Cerebellar nuclear complex (tissue), 1 donor: ENCODE measurements at regions not wholly inside any gene's neighbourhood (a gene's known extent, or its start where the extent isn't known, plus 50 kb on each side); places are given as distances from the start of the nearest gene placed in this dataset.

Experiments
- DNase-seq, 2 experiments: peaks; one replicate each; lab custom pipeline; 2025; lab: John Stamatoyannopoulos, UW

GRCh38 chr5:125006011-125006685 is 259.7 kb upstream of the ZNF608 start:
- no peak for DNase-seq

- no peak for DNase-seq
Observed at GRCh38 chr5:125010356-125010755, 263.9 kb upstream of the ZNF608 start.

DNA sequence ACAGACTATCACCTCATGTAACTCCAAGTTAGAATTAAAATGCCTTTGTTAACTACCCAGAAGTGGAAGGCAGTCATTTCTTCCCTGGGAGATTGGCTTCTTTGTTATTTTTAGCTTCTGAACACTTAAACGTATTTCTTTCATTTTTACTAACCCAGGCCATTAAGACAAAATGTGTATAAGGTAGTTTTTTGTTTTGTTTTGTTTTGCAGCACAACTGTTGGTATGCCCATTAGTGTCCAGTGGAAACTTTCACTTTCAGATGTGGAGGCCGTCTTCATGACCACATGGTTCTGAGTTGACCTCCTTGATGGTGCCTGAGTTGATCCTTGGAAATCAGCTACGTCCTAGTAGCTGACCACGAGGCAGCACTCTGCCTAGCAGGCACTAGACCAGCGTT is 264.6 kb upstream of the ZNF608 start:
- no peak for DNase-seq

DNA sequence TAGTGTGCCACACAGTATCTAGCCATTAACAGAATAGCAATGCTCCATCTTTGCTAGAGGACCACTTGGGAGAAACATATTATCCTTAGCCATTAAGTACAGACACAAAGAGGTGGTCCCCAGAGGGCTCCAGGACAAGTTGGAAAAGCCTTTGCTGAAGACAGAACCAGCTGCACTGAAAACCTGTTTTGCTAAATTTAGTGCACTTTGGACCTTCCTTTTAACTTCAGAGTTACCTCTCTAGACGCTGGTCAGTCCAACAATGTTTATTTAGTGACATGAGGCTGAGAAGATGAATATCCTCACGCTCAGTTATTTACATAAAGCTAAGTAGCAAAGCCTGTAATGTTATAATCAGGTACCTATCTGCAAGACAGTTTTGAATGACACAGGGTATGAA is 265.0 kb upstream of the ZNF608 start:
- no peak for DNase-seq

DNA sequence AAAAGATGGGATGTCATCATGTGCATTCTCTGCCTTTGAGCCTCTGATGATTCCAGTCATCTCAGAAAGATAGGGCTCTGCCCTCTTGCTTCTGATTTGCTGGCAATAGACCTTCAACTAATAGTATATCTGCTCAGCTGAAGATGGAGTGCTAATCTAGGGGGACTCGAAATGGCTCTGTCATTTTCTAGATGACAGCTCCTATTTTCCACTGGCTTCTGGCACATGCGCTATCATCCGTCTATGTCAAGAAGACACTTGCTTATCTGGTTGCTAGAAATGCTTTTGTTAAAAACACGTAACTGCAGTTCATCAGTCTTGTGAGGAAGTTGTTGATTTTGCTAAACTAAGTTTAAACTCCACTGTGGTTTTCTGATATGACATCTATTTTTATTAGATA is 265.5 kb upstream of the ZNF608 start:
- no peak for DNase-seq

- no peak for DNase-seq
Observed at GRCh38 chr5:125012727-125013451, 266.4 kb upstream of the ZNF608 start.

DNA sequence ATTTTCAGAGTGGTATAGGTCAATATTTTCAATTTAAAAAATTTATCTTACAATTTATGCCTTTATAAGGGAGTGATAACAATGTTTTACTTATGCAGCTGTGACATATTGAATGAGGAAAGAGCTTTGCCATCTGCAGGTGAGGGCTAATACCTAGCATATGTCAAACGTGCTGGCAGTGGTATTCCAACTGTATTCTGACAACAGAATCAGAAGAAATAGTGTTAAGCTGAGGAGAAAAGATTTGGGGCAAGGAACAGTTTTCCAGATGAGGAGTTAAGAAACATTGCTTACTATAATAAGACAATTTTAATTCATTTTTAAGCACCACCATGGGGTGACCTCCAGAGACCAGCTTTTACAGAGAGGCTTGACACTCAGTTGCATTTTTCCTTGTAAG is 267.8 kb upstream of the ZNF608 start:
- no peak for DNase-seq

DNA sequence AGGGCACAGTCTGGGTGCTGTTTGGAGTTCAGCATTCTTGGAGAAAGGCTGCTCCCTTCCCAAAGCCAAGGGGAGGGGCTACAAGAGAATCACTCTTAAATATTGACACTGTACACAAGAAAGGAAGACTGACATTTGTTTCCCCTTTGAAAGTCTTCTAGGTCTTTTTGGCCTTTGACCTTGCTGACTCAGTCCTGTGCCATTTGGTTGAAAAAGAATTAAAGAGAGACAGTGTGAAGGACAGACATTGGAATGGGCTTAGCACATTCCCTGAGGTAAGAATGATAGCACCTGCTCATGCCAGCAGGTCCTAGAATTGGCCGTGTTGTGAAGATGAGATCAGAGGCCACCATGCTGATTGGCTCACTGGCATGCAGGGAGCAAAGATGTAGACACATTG is 271.4 kb upstream of the ZNF608 start:
- no peak for DNase-seq

- no peak for DNase-seq
Observed at GRCh38 chr5:125023673-125024072, 277.2 kb upstream of the ZNF608 start.

DNA sequence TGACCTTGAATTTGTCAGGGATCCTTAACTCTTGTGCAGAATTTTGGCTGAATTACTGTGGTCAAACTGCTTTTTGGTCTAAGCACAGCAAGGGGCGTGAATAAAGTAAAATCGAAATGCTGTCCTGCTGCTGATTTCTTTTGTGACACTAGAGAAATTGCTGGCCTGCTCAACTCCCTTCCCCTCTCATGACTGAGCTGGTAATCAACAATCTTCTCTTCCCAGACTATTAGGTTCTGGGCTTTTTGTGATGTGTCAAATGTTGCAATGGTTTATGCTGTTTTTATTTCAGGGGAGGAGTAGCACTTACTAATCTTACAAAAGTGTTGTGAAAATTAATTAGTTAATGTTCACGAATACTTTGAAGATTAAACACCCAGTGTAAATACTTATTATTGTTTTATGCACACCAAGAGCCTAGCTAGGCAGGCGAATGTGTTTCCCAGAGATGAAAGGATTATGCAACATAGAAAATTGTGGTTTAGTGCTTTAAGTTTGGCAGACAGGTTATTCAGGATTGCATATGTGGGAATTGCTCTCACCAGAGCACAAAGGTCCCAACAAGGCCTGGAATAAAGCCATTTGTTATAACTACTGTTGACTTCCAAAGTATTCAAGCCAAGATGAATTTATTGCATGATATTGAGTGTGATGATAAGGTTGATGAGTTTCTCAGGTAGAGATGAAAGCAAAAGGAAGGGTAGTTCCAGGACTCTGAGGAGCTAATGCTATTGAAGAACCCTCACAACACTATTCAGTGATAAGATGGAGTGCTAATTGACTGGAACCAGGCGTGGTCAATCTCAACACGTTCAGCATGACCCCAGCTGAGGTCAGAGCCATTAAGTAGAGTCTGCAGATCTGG is 280.7 kb upstream of the ZNF608 start:
- no peak for DNase-seq

- no peak for DNase-seq
Observed at GRCh38 chr5:125032286-125032685, 285.8 kb upstream of the ZNF608 start.

GRCh38 chr5:125033602-125034001 is 287.2 kb upstream of the ZNF608 start:
- no peak for DNase-seq

- DNase-seq: no peak
Observed at GRCh38 chr5:125034331-125034730, 287.9 kb upstream of the ZNF608 start.

- no peak for DNase-seq
Observed at GRCh38 chr5:125036494-125036893, 290.1 kb upstream of the ZNF608 start.

- no peak for DNase-seq
Observed at GRCh38 chr5:125037020-125037419, 290.6 kb upstream of the ZNF608 start.

DNA sequence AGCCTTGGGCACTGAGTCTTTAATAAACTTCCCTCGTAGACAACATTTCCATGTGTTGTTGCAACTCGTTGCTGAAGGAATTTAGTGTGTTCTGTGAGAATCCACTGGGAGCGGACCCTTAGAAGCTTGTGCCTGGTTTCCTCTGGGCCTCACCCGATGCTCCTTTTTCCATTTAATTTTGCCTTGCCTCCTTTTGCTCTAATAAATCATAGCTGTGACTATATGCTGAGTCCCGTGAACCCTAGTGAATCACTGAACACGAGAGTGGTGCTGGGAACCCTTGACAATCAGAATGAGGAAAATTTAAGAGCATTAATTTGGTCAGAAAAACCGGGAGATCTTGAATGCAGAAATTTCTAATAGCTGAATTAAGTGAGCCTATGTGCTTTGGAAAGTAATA is 291.1 kb upstream of the ZNF608 start:
- DNase-seq: no peak

DNA sequence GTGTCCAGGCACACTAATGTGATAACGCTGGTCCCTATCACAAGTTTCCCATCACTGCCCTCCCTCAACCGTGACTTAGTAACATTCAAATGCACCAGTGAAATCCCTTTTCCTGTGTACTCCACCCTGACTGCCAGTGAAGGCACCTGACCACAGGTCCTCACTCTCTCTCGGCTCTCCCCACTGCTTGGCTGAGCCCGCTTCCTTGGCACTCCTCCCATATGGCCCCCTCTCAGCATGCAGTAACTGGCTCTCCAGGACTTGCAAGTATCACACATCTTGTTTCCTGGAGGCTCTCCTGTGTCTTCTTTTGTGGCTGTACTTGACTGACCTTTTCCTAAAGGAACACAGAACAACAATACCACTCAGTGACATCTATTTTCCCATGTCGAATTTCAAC is 292.0 kb upstream of the ZNF608 start:
- DNase-seq: no peak

DNA sequence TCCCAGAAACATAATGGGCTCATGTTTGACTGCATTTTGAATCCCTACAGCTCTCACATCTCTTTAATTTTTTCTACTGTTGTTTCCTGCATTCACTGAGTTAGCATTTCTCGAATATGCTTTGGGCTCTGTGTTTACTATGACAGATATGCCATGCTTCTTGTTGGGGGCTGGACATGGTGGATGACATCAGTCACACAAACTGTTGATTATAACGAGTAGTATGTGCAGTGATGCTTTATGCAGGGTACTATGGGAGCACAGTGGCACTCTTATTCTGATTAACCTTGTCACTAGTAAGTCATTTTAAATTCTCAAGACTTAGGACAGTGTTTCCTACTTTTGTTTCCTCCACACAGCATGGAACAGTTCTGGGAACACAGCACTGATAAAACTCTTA is 295.4 kb upstream of the ZNF608 start:
- DNase-seq: no peak

GRCh38 chr5:125042261-125042890 is 295.9 kb upstream of the ZNF608 start:
- DNase-seq: no peak

- peak; percentile 93 to 96 for DNase-seq
Observed at GRCh38 chr5:125043781-125044391, 297.4 kb upstream of the ZNF608 start.

DNA sequence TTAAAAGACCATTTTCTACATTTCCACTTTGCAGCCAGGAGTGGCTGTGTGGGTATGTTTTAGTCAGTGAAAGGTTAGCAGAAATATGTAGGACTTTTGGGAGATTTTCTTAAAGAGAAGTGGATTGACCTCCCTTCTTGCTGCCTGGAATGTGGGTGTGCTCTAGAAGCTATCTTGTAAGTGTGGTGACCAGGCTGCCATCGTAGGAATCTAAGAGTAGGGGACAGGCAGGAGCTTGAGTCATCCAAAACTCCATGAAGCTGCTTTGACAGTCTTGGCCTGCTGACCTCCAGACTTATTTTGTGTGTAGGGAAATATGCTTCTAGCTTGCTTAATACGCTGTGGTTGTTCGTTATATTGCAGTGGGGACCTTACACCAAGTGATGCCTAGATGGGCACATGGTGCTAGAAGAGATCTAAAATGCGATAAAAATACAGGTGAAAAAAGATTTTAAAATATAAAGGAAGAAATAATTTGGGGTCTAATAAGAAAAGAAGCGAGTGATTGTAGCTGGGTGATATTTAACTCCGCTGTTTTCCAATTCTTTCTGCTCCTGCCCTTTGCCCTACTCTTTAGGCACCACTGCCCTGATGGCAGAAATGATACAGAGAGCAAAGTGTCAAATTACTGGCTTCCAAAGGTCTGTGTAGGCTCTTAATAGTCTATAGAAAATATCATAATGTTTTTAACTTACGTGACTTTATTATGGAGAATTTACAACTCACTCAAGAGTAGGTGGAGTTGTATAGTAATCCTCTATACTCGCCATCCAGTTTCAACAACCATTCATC is 298.2 kb upstream of the ZNF608 start:
- DNase-seq: no peak
